ENCODE measurements at regions not wholly inside any gene's neighbourhood (a gene's known extent, or its start where the extent isn't known, plus 50 kb on each side); places are given as distances from the start of the nearest gene placed in this dataset.

GRCh38 chr4:138724530-138724929, 291.1 kb upstream of the NOCT start:
- TF ChIP-seq POLR2AphosphoS5 (IDR thresholded peaks at IDR 0.05) (no peak), CTCF (IDR thresholded peaks at IDR 0.05 in 8 of 11, conservative IDR thresholded peaks at IDR 0.05 in 3 of 11) (no peak)
